Astrocyte (in vitro differentiated cells and primary cell): ENCODE measurements at regions not wholly inside any gene's neighbourhood (a gene's known extent, or its start where the extent isn't known, plus 50 kb on each side); places are given as distances from the start of the nearest gene placed in this dataset.

Source experiments
- DNase-seq: peaks from one replicate; pipeline ENCODE4 v3.0.0-alpha.2; 2010; ENCODE audit warnings: low read depth
- FAIRE-seq: peaks from 2 replicates; lab custom pipeline; 2011; peaks lifted over from hg19 to GRCh38; lab: Jason Lieb, UNC
- H2AFZ ChIP-seq: 2 replicates; pipeline ENCODE4 v1.6.0; 2012; ENCODE audit warnings: low read depth, low read length, inconsistent platforms
- H3K27ac ChIP-seq: 2 replicates; pipeline ENCODE4 v1.5.1; 2011; ENCODE audit warnings: low read depth, low read length, inconsistent platforms
- H3K27me3 ChIP-seq: 2 replicates; pipeline ENCODE4 v1.6.0; 2011; ENCODE audit warnings: low read length, inconsistent platforms; ENCODE audit not compliant: insufficient read depth
- H3K36me3 ChIP-seq: 2 replicates; pipeline ENCODE4 v1.5.1; 2011; ENCODE audit warnings: low read length, inconsistent platforms; ENCODE audit not compliant: insufficient read depth
- H3K4me1 ChIP-seq: 2 replicates; pipeline ENCODE4 v1.5.1; 2011; ENCODE audit warnings: low read length, inconsistent platforms; ENCODE audit not compliant: insufficient read depth
- H3K4me2 ChIP-seq: 2 replicates; pipeline ENCODE4 v1.6.0; 2012; ENCODE audit warnings: low read length, inconsistent platforms
- H3K4me3 ChIP-seq: 2 replicates; pipeline ENCODE4 v1.5.1; 2011; ENCODE audit warnings: low read depth, mild to moderate bottlenecking, low read length, inconsistent platforms; ENCODE audit not compliant: insufficient read depth
- H3K79me2 ChIP-seq: 2 replicates; pipeline ENCODE4 v1.6.0; 2012; ENCODE audit warnings: mild to moderate bottlenecking, low read length, inconsistent platforms; ENCODE audit not compliant: insufficient read depth
- H3K9ac ChIP-seq: 2 replicates; pipeline ENCODE4 v1.6.0; 2012; ENCODE audit warnings: mild to moderate bottlenecking, low read length, inconsistent platforms
- H3K9me3 ChIP-seq: 2 replicates; pipeline ENCODE4 v1.5.1; 2012; ENCODE audit warnings: low read depth, mild to moderate bottlenecking, low read length, inconsistent platforms; ENCODE audit not compliant: insufficient read depth
- H4K20me1 ChIP-seq: 2 replicates; pipeline ENCODE4 v1.6.0; 2012; ENCODE audit warnings: low read length, inconsistent platforms; ENCODE audit not compliant: insufficient read depth
- H3K27ac Mint-ChIP-seq: one replicate; pipeline ENCODE4 v1.8.0; 2021; ENCODE audit warnings: mild to moderate bottlenecking, mixed read lengths; ENCODE audit not compliant: unreplicated experiment
- H3K27me3 Mint-ChIP-seq: one replicate; pipeline ENCODE4 v1.8.0; 2021; ENCODE audit warnings: low read depth, mixed read lengths; ENCODE audit not compliant: unreplicated experiment
- H3K36me3 Mint-ChIP-seq: one replicate; pipeline ENCODE4 v1.8.0; 2021; ENCODE audit warnings: low read depth, mixed read lengths; ENCODE audit not compliant: unreplicated experiment
- H3K4me1 Mint-ChIP-seq: one replicate; pipeline ENCODE4 v1.8.0; 2021; ENCODE audit warnings: low read depth, mixed read lengths; ENCODE audit not compliant: unreplicated experiment
- H3K4me3 Mint-ChIP-seq: one replicate; pipeline ENCODE4 v1.8.0; 2021; ENCODE audit warnings: mild to moderate bottlenecking, moderate library complexity, mixed read lengths; ENCODE audit not compliant: unreplicated experiment
- H3K9me3 Mint-ChIP-seq: one replicate; pipeline ENCODE4 v1.8.0; 2021; ENCODE audit warnings: mild to moderate bottlenecking, mixed read lengths; ENCODE audit not compliant: unreplicated experiment
- EZH2 ChIP-seq: IDR thresholded peaks from 2 replicates; pipeline ENCODE4 v1.6.1; 2012; ENCODE audit warnings: mild to moderate bottlenecking, low read length, inconsistent platforms; ENCODE audit not compliant: insufficient read depth
- TF ChIP-seq, protein P1 (sequence below): IDR thresholded peaks from 2 replicates; pipeline ENCODE4 v1.5.1; 2011; ENCODE audit warnings: low read depth, mild to moderate bottlenecking, inconsistent platforms, low read length, moderate library complexity; ENCODE audit not compliant: insufficient read depth

DNA sequence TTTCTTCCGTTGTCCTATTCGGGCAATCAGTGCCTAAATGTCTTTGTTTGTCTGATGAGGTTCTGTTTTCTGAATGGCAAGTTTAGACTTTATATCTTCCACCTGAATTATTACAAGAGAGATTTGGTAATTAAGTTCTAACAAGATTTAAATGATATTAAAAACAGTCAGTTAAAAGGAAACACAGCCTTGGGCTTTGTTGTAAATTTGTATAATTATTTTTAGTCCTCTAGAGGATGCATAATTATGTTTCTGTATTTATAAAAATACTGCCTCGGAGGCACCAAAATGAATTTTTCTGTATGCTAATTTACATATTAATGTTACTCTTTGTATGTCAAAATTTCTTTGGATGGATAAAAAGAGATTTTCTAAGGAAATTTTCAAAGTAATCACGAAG, 136.7 kb downstream of the CDCA7 start:
- no peaks in the 10 kb centered on the region for H3K36me3 ChIP-seq
- no peak for FAIRE-seq
- no peak overlapping the region for H3K4me2 ChIP-seq
- no peak overlapping the region for H3K9ac ChIP-seq
- no peak overlapping the region for H3K27ac ChIP-seq
- Mint-ChIP-seq H3K27ac (no peak overlapping the region), H3K9me3 (no peaks in the 10 kb centered on the region), H3K4me1 (no peaks in the 10 kb centered on the region), H3K4me3 (no peak overlapping the region), H3K27me3 (no peaks in the 10 kb centered on the region), H3K36me3 (peaks cover 2% of the 10 kb centered on the region)
- TF ChIP-seq EZH2, result no peak
- TF ChIP-seq, protein P1, sequence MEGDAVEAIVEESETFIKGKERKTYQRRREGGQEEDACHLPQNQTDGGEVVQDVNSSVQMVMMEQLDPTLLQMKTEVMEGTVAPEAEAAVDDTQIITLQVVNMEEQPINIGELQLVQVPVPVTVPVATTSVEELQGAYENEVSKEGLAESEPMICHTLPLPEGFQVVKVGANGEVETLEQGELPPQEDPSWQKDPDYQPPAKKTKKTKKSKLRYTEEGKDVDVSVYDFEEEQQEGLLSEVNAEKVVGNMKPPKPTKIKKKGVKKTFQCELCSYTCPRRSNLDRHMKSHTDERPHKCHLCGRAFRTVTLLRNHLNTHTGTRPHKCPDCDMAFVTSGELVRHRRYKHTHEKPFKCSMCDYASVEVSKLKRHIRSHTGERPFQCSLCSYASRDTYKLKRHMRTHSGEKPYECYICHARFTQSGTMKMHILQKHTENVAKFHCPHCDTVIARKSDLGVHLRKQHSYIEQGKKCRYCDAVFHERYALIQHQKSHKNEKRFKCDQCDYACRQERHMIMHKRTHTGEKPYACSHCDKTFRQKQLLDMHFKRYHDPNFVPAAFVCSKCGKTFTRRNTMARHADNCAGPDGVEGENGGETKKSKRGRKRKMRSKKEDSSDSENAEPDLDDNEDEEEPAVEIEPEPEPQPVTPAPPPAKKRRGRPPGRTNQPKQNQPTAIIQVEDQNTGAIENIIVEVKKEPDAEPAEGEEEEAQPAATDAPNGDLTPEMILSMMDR, result no peak
- no peaks in the 10 kb centered on the region for H4K20me1 ChIP-seq
- H3K4me3 ChIP-seq, result no peak overlapping the region
- no peaks in the 10 kb centered on the region for H3K4me1 ChIP-seq
- H3K79me2 ChIP-seq, result no peaks in the 10 kb centered on the region
- no peak overlapping the region for H2AFZ ChIP-seq
- no peaks in the 10 kb centered on the region for H3K27me3 ChIP-seq
- no peaks in the 10 kb centered on the region for H3K9me3 ChIP-seq
- DNase-seq, result no peak

DNA sequence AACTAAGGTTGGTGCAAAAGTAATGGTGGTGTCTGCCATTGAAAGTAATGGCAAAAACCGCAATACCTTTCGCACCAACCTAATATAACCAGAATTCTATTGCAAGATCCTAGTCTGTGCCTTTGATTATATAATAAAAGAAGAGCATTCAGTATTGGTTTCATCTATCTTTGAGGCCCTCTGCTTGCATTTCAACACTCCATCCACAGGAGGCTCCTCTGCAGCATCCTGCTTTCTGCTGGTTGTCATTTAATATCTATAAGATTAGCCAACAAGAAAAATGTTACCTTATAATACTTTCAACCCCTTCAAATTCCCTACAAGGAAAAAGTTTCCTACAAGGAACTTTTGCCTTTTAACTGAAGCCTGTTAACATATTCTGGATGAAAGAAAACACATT, 139.2 kb downstream of the CDCA7 start:
- no peak overlapping the region for H3K4me3 Mint-ChIP-seq
- FAIRE-seq, result no peak

DNA sequence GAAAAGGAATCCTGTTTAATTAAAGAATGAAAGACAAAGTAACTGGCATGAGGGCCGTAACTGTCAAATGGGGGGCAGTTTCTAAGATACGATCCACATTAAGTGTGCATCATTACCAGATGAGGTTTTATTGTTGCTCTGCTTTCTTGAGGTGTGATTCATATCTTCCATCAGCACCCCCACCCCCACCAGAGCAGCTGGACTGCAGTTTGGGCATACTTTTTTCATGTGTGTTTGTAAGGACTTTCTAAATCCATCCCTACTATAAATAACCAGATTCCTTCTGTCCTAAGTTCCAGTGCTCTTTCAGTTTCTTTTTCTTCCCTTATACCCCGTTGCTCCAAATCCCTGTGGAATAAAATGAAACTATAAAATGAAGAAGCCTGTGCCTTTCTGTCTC, 142.1 kb downstream of the CDCA7 start:
- TF ChIP-seq EZH2, result no peak
- TF ChIP-seq, protein P1, result no peak
- no peaks in the 10 kb centered on the region for H3K4me1 Mint-ChIP-seq
- Histone ChIP-seq H3K79me2 (no peaks in the 10 kb centered on the region), H3K9ac (no peak overlapping the region), H3K4me1 (no peaks in the 10 kb centered on the region), H3K27ac (no peak overlapping the region), H3K27me3 (no peaks in the 10 kb centered on the region), H3K4me2 (peak overlapping the region; percentile 30), H3K4me3 (no peak overlapping the region), H3K36me3 (no peaks in the 10 kb centered on the region), H4K20me1 (no peaks in the 10 kb centered on the region), H3K9me3 (no peaks in the 10 kb centered on the region), H2AFZ (no peak overlapping the region)
- FAIRE-seq, result no peak
- H3K4me3 Mint-ChIP-seq, result no peak overlapping the region
- peaks cover 2% of the 10 kb centered on the region for H3K36me3 Mint-ChIP-seq
- peak; percentile 51 for DNase-seq
- H3K27me3 Mint-ChIP-seq, result no peaks in the 10 kb centered on the region
- peaks cover 1% of the 10 kb centered on the region for H3K9me3 Mint-ChIP-seq
- no peak overlapping the region for H3K27ac Mint-ChIP-seq

More for the DNA sequence above, 139.2 kb downstream of the CDCA7 start:
- Histone ChIP-seq H2AFZ (no peak overlapping the region), H3K4me3 (no peak overlapping the region), H3K79me2 (no peaks in the 10 kb centered on the region), H3K4me1 (no peaks in the 10 kb centered on the region), H3K4me2 (no peak overlapping the region), H4K20me1 (no peaks in the 10 kb centered on the region), H3K27ac (no peak overlapping the region), H3K27me3 (no peaks in the 10 kb centered on the region), H3K9ac (no peak overlapping the region), H3K9me3 (no peaks in the 10 kb centered on the region), H3K36me3 (no peaks in the 10 kb centered on the region)
- Mint-ChIP-seq H3K4me1 (no peaks in the 10 kb centered on the region), H3K27me3 (no peaks in the 10 kb centered on the region), H3K27ac (no peak overlapping the region), H3K9me3 (no peaks in the 10 kb centered on the region), H3K36me3 (peaks cover 2% of the 10 kb centered on the region)
- no peak for TF ChIP-seq EZH2
- TF ChIP-seq, protein P1, result no peak
- DNase-seq, result no peak
